EL (cell line): ENCODE measurements at regions not wholly inside any gene's neighbourhood (a gene's known extent, or its start where the extent isn't known, plus 50 kb on each side); places are given as distances from the start of the nearest gene placed in this dataset.
"Not testable (repeated sequence)": the region's sequence is repeated elsewhere in the genome, so short reads cannot be mapped to it uniquely, and the experiment has no call there.

Source experiments
- DNase-seq: peaks from one replicate; pipeline ENCODE4 v3.0.0-alpha.2; 2016

- DNase-seq, result no peak
Observed at GRCh38 chr14:58961045-58961731, 227.3 kb upstream of the DAAM1 start.

- DNase-seq, result no peak
Observed at GRCh38 chr14:58963873-58964597, 224.4 kb upstream of the DAAM1 start.

GRCh38 chr14:58964598-58964928 is 223.9 kb upstream of the DAAM1 start:
- DNase-seq, result no peak

- DNase-seq, result no peak
Observed at GRCh38 chr14:58965601-58966000, 222.9 kb upstream of the DAAM1 start.

GRCh38 chr14:58966997-58967396 is 221.5 kb upstream of the DAAM1 start:
- no peak for DNase-seq

GRCh38 chr14:58969951-58970751 is 218.3 kb upstream of the DAAM1 start:
- peak; percentile 17 for DNase-seq

GRCh38 chr14:58972233-58973017 is 216.0 kb upstream of the DAAM1 start:
- no peak for DNase-seq

GRCh38 chr14:58977366-58977765 is 211.1 kb upstream of the DAAM1 start:
- peak; percentile 38 for DNase-seq

GRCh38 chr14:58978343-58978742 is 210.1 kb upstream of the DAAM1 start:
- peak; percentile 19 for DNase-seq

GRCh38 chr14:58979325-58979724 is 209.1 kb upstream of the DAAM1 start:
- DNase-seq, result no peak

- no peak for DNase-seq
Observed at GRCh38 chr14:58981840-58982239, 206.6 kb upstream of the DAAM1 start.

GRCh38 chr14:58985786-58986185 is 202.7 kb upstream of the DAAM1 start:
- no peak for DNase-seq

- DNase-seq, result no peak
Observed at GRCh38 chr14:58987591-58987990, 200.9 kb upstream of the DAAM1 start.

GRCh38 chr14:58992935-58993334 is 195.5 kb upstream of the DAAM1 start:
- DNase-seq, result no peak

GRCh38 chr14:58994130-58994529 is 194.3 kb upstream of the DAAM1 start:
- no peak for DNase-seq

- no peak for DNase-seq
Observed at GRCh38 chr14:59004012-59004411, 184.5 kb upstream of the DAAM1 start.

- not testable (repeated sequence) for DNase-seq
Observed at GRCh38 chr14:59006179-59006578, 182.3 kb upstream of the DAAM1 start.

- no peak for DNase-seq
Observed at GRCh38 chr14:59009967-59010366, 178.5 kb upstream of the DAAM1 start.

- peak; percentile 48 for DNase-seq
Observed at GRCh38 chr14:59013672-59014298, 174.7 kb upstream of the DAAM1 start.

GRCh38 chr14:59015482-59015881 is 173.0 kb upstream of the DAAM1 start:
- DNase-seq, result no peak

GRCh38 chr14:59017285-59017965 is 171.0 kb upstream of the DAAM1 start:
- no peak for DNase-seq

GRCh38 chr14:59018460-59018859 is 170.0 kb upstream of the DAAM1 start:
- no peak for DNase-seq
